ENCODE measurements at regions not wholly inside any gene's neighbourhood (a gene's known extent, or its start where the extent isn't known, plus 50 kb on each side); places are given as distances from the start of the nearest gene placed in this dataset.

DNA sequence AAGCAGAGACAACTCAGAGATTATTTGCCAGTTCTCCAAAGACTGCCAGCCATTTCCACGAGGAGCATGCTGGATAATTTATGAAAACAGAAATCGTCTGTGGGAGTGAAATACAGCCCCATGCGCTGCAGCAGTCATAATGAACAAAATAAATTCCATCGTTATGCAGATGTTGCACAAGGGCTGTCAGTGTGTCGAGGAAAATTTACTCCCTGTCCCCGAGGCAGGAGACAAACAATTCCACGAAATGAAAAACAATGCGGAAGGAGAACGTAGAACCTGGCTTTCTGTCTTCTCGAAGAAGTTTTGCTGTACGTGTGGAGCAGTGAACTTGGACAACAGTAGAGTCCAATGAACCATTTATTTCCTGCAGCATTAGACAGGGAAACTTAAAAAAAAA lies 399.4 kb downstream of the CD83 start:
- TF ChIP-seq POLR2AphosphoS5 (IDR thresholded peaks at IDR 0.05; ENCODE audit: low read depth, low read length) (no peak), SIN3A (IDR thresholded peaks at IDR 0.05; ENCODE audit: borderline replicate concordance, insufficient read depth, low read depth, low read length) (no peak), TCF7L2 (IDR thresholded peaks at IDR 0.05; ENCODE audit: low read depth, low read length) (no peak)
- TF ChIP-seq, protein P1, sequence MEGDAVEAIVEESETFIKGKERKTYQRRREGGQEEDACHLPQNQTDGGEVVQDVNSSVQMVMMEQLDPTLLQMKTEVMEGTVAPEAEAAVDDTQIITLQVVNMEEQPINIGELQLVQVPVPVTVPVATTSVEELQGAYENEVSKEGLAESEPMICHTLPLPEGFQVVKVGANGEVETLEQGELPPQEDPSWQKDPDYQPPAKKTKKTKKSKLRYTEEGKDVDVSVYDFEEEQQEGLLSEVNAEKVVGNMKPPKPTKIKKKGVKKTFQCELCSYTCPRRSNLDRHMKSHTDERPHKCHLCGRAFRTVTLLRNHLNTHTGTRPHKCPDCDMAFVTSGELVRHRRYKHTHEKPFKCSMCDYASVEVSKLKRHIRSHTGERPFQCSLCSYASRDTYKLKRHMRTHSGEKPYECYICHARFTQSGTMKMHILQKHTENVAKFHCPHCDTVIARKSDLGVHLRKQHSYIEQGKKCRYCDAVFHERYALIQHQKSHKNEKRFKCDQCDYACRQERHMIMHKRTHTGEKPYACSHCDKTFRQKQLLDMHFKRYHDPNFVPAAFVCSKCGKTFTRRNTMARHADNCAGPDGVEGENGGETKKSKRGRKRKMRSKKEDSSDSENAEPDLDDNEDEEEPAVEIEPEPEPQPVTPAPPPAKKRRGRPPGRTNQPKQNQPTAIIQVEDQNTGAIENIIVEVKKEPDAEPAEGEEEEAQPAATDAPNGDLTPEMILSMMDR (IDR thresholded peaks at IDR 0.05): no peak
- TF ChIP-seq, protein P2, sequence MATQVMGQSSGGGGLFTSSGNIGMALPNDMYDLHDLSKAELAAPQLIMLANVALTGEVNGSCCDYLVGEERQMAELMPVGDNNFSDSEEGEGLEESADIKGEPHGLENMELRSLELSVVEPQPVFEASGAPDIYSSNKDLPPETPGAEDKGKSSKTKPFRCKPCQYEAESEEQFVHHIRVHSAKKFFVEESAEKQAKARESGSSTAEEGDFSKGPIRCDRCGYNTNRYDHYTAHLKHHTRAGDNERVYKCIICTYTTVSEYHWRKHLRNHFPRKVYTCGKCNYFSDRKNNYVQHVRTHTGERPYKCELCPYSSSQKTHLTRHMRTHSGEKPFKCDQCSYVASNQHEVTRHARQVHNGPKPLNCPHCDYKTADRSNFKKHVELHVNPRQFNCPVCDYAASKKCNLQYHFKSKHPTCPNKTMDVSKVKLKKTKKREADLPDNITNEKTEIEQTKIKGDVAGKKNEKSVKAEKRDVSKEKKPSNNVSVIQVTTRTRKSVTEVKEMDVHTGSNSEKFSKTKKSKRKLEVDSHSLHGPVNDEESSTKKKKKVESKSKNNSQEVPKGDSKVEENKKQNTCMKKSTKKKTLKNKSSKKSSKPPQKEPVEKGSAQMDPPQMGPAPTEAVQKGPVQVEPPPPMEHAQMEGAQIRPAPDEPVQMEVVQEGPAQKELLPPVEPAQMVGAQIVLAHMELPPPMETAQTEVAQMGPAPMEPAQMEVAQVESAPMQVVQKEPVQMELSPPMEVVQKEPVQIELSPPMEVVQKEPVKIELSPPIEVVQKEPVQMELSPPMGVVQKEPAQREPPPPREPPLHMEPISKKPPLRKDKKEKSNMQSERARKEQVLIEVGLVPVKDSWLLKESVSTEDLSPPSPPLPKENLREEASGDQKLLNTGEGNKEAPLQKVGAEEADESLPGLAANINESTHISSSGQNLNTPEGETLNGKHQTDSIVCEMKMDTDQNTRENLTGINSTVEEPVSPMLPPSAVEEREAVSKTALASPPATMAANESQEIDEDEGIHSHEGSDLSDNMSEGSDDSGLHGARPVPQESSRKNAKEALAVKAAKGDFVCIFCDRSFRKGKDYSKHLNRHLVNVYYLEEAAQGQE (IDR thresholded peaks at IDR 0.05; ENCODE audit: insufficient read depth in 1 of 2, low read depth in 2 of 2, low read length in 1 of 2): no peak
